NCI-H187 treated with DMSO at 0.1 percent for 48 hours (cell line): ENCODE measurements at regions not wholly inside any gene's neighbourhood (a gene's known extent, or its start where the extent isn't known, plus 50 kb on each side); places are given as distances from the start of the nearest gene placed in this dataset.
A peak's percentile ranks its signal among the peaks of the same experiment; 100 is the strongest.

ENCODE experiments used
- DNase-seq: peaks from one replicate; lab custom pipeline; 2025; lab: John Stamatoyannopoulos, UW

GRCh38 chr13:37361608-37362007 lies 237.0 kb downstream of the POSTN start:
- no peak for DNase-seq

DNA sequence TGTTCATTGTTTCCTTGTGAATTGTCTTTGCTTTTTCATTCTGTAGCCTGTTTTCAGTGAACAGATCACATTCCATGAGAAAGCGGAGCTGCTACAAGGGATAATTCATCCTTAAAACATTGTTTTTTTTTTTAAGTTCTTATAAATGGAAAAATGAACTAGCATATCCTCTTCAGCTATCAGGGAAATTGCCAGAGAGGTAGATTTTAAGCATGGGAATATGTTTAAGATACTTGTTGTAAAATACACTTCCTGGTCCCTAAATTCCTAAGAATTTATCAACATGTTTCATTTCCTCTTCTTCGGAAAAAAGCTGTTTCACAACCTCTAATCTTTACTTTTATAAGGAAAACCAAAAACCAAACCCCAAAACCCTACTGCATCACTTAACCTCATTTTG lies 238.0 kb downstream of the POSTN start:
- no peak for DNase-seq

DNA sequence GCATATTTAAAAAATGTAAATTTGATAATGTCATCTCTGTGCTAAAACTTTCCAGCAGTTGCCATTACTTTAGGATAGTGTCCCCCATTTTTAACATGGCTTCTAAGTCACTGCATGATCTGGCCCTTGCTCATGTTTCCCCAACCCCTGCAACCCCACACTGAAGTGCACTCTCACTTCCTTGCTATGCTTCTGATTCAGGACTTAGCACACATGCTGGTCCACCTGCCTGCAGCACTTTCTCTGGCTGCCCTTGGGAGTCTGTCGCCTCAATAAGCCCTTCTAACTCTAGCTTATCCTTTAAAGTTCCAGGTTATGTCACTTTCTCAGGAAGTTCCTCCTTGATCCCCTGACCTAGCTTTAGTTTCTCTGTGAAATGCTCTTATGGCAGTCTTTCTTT lies 241.0 kb downstream of the POSTN start:
- DNase-seq, result no peak

GRCh38 chr13:37353911-37354310 lies 244.7 kb downstream of the POSTN start:
- no peak for DNase-seq

DNA sequence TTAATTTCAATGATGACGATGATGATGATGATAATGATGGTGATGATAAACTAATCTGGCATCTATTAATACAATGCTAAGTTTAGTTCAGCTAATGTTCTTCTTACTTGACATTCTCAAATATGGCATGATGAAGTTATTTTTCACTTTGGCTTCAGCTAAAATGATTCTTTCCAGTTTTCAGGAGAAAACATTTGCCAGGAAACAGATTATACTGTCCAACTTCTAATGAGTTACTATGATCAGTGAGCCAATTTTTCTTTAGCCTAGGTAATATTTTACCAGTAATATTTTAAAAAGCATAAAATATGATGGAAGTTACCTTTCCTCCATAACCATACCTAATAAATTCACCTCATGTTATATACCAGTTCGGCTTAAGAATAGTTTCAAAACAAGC lies 245.7 kb upstream of the CSNK1A1L start:
- no peak for DNase-seq

DNA sequence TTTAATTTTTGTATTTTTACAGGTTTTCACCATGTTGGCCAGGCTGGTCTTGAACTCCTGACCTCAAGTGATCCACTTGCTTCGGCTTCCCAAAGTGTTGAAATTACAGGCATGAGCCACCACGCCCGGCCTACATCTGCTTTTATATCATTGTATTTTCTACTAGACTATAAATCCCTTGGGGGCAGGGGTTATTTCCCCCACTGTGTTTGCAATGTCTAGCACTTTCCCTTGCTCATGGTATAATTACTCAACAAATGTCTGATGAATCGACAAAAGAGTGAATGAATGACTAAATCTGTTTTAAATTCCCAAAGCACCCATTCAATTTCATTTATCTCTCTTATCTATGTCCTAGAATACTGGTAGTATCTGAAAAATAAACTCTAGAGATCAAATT lies 244.5 kb upstream of the CSNK1A1L start:
- DNase-seq, result no peak

- DNase-seq, result peak; percentile 19
Observed at GRCh38 chr13:37348916-37349643, 243.6 kb upstream of the CSNK1A1L start.

GRCh38 chr13:37345869-37346268 lies 240.4 kb upstream of the CSNK1A1L start:
- no peak for DNase-seq

GRCh38 chr13:37345391-37345790 lies 239.9 kb upstream of the CSNK1A1L start:
- DNase-seq, result no peak

GRCh38 chr13:37344056-37344455 lies 238.6 kb upstream of the CSNK1A1L start:
- no peak for DNase-seq

GRCh38 chr13:37342205-37342604 lies 236.7 kb upstream of the CSNK1A1L start:
- no peak for DNase-seq

- DNase-seq, result no peak
Observed at GRCh38 chr13:37340901-37341670, 235.6 kb upstream of the CSNK1A1L start.

GRCh38 chr13:37339386-37339735 lies 233.9 kb upstream of the CSNK1A1L start:
- DNase-seq, result no peak

GRCh38 chr13:37338726-37339385 lies 233.4 kb upstream of the CSNK1A1L start:
- no peak for DNase-seq

- DNase-seq, result no peak
Observed at GRCh38 chr13:37326334-37326733, 220.9 kb upstream of the CSNK1A1L start.

- DNase-seq, result no peak
Observed at GRCh38 chr13:37319031-37319443, 213.6 kb upstream of the CSNK1A1L start.

- no peak for DNase-seq
Observed at GRCh38 chr13:37316935-37317334, 211.5 kb upstream of the CSNK1A1L start.

GRCh38 chr13:37313372-37313771 lies 207.9 kb upstream of the CSNK1A1L start:
- DNase-seq, result no peak

DNA sequence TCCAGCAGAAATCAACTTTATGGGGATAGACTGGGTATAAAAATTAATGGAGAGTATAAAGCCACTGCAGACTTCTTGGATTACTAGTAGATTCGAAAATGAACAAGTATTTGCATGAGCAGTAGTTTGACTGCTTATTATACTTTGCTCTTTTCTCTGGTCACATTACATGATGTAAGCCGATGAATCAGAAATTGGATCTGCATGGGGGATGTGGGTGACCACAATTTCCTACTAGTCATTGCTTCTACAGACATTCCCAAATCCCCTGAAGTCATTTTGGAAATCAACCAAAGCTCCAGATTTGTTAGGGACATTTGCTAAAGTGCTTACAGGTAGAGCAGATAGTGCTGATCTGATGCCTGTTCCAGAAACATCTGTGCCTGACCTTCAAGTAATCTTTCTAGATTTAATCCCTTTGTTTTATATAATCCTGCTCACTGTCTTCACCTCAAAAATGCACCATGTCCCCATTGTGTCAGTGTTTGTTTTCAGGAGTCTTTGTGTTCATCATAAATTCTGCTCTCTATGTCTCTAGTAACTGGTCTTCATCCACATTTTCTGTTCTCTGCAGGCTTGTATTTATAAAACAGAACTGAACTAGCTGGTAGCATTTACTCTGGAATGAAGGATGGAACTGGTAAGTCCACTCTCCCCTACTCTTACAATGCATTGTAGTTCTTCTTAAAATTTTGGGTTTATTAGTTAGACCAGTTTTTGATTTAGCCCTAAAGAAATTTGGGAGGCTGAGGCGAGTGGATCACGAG lies 201.5 kb upstream of the CSNK1A1L start:
- DNase-seq, result no peak

- DNase-seq, result no peak
Observed at GRCh38 chr13:37303606-37304005, 198.1 kb upstream of the CSNK1A1L start.

GRCh38 chr13:37302686-37303085 lies 197.2 kb upstream of the CSNK1A1L start:
- DNase-seq, result no peak

- DNase-seq, result no peak
Observed at GRCh38 chr13:37295573-37295972, 190.1 kb upstream of the CSNK1A1L start.
